IPS DF 4.7 (cell line): ENCODE measurements at regions not wholly inside any gene's neighbourhood (a gene's known extent, or its start where the extent isn't known, plus 50 kb on each side); places are given as distances from the start of the nearest gene placed in this dataset.
"Not testable (repeated sequence)": the region's sequence is repeated elsewhere in the genome, so short reads cannot be mapped to it uniquely, and the experiment has no call there.

Experiments used
- DNase-seq: peaks from one replicate; pipeline ENCODE4 v3.0.0-alpha.2; 2013; ENCODE audit warnings: low spot score; ENCODE audit errors: extremely low read depth

DNA sequence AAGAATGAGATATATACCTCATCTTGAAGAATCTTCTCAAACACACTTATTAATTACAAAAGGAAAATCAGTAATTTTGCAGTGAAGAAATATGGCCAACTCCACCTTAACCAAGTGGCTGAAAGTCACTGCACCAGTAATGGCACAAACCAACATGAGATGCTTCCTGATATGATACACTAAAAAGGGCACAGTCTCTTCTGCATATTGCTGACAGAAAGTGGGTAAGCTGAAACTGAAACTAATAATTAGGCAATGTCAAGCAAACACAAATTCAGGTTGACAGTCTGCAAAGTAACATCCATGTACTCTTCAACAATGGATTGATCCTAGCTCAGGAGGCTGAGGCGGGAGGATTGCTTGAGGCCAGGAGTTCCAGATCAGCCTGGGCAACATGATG is 56.1 kb downstream of the ZNF22 start:
- not testable (repeated sequence) for DNase-seq

DNA sequence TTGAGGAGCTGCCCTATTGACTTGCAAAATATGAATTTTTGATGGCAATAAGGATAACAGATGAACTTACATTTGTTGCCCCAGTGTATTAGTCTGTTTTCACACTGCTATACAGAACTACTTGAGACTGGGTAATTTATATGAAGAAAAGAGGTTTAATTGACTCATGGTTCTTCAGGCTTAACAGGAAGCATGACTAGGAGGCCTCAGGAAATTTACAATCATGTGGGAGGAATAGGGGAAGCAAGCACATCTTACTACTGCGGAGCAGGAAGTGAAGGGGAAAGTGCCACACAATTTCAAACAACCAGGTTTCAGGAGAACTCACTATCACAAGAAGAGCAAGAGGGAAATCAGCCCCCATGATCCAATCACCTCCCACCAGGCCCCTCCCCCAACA is 57.9 kb downstream of the ZNF22 start:
- DNase-seq: no peak

DNA sequence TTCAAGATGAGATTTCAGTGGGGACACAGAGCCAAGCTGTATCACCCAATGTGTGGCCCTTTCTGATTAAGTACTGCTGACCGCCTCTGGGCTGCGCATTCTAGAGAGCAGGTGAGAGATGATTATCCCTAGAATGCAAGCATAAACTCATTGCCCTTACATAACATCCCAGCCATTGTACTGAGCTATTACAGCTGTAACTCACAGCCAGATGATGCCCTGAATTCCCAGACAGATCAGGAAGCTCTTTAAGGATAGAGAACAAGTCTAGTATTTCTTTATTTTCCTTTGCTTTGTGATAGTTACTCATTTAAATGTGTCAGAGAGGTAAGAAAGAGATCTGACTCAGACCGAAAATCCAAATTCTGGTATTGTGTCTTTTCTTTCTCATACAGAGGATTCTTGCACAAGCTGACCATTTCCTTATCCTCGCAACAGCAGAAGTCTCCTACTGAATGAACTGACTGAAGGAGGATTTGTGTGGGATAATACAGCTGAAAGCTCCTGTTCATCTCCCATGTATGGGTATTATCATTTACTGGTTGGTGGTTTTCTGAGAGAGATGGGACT is 58.4 kb downstream of the ZNF22 start:
- no peak for DNase-seq

DNA sequence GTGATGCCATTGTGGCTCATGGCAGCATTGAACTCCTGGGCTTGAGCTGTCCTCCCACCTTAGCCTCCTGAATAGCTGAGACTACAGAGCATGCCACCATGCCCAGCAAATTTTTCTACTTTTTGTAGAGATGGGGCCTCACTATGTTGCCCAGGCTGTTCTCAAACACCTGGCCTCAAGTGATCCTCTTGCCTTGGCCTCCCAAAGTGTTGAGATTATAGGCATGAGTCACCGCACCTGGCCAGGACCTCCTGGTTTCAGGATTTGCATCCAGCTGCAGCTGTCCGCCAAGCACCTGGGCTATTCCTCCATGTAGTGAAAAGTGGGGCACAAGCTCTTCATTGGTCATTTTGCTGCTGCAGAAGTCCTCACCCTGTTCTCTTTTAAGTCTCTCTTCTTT is 58.9 kb downstream of the ZNF22 start:
- DNase-seq: no peak

DNA sequence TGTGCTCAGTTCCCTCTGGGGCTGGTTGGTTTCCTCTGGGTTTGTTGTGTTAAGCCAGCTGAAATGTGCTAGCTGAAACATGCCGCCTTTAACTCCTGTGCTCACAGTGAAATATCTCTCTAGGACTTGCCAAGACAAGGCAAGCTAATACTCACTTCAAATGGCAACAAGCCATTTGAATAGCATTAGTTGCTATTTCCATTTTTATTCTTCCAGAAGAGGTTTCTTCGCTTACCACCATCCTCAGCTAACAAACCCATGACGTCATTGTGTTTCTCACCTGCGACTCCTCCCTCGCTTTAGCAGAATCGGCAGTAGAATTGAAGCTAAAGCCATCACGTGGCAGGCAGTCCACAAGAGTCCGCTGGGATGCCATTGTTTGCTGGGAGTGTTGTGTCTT is 61.3 kb downstream of the ZNF22 start:
- no peak for DNase-seq

DNA sequence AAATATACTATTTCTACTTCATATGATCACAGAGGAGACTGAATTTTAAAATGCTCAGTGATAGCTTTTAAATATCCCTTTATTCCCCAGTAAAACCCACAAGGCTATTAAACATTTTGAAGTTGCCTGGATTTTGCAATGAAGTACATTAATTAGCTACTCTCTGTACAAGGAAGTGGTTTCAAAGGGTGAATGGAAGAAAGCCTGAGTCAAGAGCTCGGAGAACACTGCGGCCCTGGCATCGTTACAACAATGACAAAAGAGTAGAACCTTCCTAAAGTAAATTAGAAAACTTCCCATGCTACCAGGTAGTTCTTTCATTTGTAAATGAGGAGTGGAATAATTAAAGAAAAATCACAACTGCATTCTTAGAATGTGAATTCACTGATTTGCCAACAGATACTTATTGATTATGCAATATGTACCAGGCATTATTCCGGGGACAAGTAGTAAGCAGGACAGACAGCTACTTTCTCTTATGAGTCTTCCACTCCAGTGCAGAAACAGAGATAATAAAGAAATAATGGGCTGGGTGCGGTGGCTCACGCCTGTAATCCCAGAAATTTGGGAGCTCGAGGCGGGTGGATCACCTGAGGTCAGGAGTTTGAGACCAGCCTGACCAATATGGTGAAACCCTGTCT is 63.0 kb downstream of the ZNF22 start:
- no peak for DNase-seq

DNA sequence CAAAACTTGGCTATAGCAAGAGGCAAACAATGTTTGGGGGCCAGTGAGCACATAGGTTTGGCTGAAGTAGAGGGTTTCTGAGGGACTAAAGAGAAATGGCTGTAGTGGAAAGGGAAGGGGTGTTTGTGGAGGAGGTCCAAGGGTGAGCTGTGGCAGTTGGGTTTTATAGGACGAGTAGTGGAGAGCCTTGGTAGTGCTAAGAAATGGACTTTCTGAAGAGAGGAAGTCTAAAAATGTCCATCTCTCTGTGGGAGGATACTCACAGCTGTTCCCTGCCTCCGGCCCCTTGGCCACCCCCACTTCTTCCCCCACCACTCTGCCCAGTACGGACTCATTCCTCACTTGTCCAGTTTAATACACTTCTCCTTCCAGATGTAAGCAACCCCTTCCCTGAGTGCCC is 64.3 kb downstream of the ZNF22 start:
- DNase-seq: no peak

DNA sequence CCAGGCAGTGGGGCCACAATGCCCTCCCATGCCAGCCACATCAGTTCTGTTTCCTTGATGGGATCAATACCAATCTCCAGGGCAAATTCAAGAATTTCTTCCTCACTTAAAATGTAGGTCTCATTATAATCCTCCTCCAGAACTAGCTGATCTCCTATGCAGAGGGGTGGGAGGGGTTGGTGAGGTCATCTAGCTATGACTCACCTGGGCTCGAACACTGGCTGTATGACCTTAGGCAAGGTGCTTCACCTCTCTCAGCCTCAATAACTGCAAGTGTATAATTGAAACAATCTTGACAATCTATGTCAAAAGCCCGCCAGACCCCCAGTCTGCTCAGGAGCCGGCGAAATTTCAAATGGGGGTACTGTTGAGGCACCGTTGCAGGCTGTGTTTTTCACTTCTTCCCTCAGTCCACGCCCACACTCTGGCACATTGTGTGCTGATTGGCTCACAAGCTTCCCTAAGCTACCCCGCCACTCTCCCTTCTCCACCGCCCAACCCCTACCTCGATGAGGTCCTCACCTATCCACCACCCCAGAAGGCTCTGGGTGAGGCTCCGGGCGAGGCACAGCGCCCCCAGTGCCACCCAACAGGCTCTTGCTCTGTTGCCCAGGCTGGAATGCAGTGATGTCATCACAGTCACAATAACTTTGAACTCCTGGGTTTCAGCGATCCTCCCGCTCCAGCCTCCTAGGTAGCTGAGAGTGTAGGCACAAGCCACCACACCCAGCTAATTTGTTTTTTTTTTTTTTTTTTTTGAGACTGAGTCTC is 70.5 kb downstream of the ZNF22 start:
- no peak for DNase-seq

DNA sequence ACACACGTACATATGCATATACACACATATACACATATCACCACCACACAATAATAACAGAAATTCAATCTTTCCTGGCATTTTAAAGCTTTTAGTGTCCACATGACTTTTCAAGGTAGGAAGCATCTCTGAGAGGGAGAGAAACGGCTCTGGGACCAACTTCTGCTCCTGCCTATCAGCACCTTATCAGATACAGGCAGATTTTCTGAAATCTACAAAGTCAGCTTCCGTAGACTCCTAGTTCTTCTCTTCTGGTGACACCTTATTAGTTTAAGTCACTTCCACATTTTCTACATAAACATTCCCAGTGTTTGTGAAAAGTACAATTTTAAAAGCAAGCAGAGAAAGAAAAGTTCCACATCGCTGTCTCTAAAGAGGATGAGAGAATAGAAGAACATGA is 74.5 kb downstream of the ZNF22 start:
- DNase-seq: no peak

DNA sequence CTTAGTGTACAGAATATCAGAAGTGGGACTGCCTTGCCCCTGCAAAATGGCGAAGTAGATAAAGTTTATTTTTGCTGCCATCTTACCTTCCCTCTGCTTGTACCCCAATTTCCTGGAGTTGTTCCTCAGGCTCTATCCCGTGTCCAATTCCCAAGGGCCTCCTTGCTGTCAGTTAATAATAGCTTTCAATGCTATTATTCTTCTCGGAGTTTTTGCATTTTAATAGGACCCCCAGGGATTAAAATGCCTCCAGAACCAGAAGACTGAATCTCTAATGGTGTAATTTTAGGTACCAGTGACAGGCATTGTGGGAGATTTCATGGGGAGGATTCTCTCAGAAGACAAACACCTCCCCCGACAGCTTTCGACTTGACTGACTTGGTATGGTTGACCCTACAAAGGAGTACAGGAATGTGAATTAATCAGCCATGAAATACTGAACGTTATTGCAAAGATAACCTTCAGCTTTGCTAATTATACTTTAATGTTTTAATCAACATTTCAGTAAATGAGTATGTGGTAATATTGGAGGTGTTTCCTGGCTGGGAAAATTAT is 75.2 kb downstream of the ZNF22 start:
- no peak for DNase-seq

DNA sequence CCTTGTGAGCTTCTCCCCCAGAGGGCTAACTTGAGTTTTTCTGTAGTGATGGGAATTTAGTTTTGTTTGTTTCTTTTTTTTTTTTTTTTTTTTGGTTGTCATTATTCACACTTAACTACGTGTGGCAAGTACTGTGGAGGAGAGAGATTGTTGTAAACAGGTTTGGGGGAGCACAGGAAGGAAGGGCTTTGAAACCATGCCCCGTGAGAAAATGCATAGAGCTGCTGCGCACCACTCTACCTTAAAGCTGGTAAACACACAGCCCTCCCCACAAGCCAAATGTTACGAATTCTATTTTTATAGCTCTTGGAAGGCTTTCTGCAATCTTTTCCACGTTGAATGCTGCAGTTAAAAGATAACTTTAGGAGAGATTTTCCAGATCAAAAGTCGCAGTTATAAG is 76.2 kb downstream of the ZNF22 start:
- DNase-seq: no peak

DNA sequence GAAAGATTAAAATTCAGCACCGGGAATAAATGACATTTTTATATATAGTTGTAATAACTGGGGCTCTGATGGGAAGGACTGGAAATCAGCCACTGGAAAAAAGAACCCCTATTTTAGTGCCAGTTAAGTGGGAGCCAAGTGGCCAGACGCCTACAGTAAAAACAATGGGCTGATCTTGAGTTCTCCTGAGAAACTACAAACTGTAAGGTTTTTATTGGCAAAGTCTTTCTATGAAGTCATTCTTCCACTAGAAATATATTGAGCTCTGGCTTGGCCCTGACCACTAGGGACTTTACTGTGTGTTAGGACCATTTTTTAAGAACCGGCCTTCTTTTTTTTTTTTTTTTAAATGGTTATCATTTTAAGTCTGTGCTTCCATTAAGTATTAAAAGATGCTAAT is 79.6 kb downstream of the ZNF22 start:
- no peak for DNase-seq

DNA sequence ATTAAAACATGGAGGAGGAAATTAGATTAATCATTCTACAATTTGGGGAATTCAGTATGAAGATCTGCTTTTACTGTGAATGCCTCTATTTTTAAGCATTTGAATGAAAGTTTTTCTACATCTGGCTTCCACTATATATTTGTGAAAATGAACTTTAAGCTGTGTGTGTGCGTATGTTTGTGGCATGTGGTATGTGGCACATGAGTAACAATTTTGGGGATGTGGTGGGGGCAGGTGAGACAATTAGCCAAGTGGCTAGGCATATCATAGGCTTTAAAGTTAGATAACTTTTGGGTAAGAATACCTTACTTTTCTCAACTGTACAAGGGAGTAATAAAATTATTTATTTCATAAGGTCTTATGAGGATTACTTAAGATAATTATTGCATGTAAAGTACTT is 81.5 kb downstream of the ZNF22 start:
- no peak for DNase-seq

DNA sequence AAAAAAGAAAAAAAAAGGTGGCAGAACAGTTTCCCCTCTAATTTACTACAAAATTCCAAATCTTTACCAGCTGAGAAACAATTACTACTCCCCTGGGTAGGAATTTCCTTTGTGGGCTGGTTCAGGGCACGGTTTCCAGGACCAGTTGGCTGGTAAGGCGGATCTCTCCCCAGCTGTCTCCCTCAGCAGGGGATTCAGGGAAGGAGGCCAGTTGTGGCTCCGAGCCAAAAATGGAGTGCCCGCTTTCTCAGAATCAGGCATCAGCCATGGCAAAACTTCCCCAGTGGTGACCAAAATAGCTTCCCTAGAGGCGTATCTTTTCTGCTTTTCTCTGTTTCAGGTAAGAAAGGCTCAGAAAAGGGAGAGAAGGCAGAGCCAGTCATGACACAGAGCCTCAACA is 91.2 kb downstream of the ZNF22 start:
- no peak for DNase-seq

DNA sequence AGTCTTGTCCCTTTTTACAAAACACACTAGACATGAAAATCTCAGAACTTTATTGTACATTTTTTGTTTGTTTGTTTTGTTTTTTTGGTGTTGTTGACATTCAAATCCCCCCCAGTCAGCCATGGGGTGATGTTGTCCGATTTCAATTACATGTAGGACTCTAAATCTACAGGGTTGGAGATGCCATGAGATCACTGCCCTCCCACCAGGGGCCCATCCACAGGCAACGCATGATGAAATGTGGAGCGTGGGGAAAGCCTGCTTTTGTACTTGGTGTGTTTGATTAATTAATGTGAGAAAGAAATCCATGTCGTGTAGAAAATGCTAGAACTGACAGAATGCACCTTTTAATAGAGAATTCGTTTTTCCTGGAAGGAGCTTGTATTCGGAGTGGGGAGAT is 93.2 kb downstream of the ZNF22 start:
- no peak for DNase-seq

DNA sequence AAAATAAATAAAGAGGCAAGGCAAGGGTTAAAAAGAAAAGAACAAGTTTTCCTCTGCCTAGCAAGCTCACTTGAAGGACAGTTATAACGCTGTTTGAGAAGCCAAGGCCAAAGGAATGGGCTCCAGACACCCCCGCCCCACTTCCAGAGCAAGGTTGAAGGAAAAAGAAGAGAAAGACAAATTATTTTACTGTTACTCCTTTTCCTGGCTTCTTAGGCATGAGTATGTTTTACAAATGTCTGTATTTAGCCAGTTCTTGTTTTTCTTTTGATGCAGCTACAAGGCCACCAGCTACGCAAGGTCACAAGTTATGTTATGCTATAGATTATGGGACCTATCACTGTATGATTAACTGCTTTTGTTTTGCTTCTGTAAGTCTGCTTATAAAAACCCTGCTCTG is 94.6 kb downstream of the ZNF22 start:
- no peak for DNase-seq

DNA sequence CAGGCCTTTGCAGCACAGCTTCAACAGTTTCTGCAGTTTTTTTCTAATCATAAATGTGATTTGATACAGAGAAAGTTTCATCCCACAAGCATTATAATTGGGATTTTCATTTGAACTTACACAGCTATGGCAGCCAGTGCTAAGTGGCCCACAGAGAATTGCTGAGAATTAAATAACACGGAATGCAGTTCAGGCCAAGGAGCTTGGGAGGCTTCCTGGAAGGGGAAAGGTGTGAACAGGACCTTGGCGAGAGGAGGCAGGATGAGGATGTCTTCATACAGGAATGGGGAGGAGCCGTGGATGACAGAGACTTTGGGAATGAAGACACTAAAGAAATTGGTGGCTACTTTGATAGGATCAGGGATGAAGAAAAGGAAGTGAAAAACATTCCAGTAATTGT is 95.3 kb downstream of the ZNF22 start:
- no peak for DNase-seq

DNA sequence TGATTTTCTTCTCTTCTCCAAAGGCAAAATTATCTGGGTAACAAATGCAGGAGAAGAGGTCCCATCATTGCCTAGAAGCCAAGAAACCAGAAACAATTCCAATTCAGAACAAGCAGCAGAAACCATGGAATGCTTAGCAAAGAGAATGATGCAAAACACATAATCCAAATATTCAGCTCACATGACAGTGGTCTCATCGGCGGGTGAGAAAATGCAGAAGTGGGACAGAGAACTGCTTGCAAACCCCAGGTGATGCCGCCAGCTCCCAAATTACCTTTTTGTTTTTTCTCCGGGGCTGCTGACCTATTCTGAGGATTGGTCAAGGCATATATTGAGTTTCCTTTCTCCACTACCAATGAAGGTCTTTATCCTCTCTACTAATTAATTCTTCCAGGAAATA is 99.7 kb downstream of the ZNF22 start:
- no peak for DNase-seq

DNA sequence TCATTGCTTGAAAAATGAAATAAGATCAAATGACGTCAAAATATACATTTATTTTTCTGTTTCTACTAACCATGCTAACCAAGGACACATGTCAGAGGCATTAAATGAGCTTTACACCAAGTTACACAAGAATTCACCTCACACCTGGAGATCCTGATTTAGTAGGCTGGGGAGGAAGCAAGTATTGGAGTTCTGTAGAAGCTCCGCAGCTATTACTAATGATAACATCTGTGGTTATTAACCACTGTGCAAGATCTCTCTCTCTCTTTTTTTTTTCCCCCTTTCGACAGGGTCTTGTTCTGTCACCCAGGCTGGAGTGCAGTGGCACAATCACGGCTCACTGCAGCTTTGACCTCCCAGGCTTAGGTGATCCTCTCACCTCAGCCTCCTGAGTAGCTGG is 104.0 kb downstream of the ZNF22 start:
- no peak for DNase-seq

DNA sequence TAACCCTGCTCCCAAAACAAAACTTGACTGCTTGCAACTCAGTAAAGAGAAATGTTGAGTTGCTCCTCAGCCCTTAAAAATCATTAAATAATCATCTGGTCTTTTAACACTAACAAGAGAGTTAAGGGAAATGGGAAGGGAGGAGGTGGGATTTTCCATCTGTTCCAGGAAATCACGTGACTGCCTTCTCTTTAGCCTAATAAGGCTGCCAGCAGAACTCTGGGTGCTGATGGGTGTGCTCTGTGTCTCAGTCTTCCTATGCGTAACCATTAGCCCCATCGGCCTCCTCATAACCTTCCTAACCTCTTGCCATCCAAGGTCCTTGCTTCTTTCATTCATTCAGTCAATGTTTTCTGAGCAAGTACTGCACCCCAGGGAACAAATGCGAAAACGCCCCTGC is 104.6 kb downstream of the ZNF22 start:
- DNase-seq: not testable (repeated sequence)

DNA sequence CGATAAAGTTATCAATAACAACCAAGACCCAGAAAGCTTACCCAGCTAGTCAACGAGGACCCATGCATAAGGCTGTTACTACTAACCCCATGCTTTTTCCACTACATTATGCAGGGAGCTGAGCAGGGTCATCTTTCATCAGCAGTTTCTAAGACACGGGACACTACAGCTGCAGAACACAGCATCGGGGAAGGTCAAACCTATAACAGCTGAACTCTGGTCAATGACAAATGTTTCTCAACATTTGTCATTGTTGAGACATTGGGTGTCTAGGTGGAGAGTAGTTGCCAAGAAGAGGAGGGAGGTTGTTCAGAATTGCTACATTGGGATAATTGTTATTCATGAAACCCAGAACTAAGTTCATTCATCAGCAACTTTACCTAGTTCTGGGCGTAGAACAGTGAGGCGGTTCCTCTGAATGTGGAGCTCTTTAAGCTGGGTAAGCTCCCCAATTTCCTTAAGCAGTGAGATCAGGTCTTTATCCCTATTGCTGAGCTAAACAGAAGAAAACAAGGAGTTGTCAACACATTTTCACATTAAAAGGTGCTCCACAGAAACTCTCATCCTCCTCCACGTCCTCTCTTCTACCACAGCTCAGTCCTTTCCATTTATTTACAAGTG is 105.6 kb downstream of the ZNF22 start:
- DNase-seq: no peak

DNA sequence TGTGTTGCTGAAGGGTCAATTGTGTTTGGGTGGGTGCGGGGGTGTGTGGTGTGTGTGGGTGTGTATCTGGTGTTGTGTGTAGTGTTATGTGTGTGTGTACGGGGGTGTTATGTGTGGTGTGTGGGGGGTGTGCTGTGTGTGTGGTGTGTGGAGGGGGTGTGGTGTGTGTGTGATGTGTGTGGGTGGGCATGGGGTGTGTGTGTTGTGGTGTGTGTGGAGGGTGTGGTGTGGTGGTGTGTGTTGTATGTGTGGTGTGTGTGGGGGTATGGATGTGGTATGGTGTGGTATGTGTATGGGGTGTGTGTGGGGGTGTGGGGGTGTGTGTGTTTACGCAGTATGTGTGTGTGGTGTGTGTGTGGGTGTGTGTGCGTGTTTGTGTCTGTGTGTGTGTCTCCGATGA is 110.8 kb downstream of the ZNF22 start:
- no peak for DNase-seq
